ENCODE measurements at regions not wholly inside any gene's neighbourhood (a gene's known extent, or its start where the extent isn't known, plus 50 kb on each side); places are given as distances from the start of the nearest gene placed in this dataset.

DNA sequence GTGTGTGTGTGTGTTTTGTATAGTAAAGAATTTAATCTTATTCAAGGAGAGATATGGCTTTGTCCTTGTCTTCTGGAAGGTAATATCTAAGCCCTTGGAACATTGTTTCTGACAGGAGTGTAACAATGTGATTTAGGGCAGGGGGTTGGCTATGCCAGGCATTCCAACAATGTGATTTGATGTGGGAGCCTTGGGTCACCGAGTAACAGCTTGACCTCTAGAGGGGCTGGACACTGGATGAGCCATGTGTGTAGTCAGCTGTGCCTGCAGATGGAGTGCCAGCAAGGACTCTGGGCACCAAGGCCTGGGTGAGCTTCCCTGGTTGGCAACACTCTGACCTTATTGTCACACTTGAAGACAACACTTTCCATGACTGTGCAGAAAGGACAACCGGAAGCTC, 336.1 kb upstream of the ZP4 start:
- H3K36me3 Mint-ChIP-seq (ENCODE audit: insufficient read depth): no peaks in the 10 kb centered on the region

DNA sequence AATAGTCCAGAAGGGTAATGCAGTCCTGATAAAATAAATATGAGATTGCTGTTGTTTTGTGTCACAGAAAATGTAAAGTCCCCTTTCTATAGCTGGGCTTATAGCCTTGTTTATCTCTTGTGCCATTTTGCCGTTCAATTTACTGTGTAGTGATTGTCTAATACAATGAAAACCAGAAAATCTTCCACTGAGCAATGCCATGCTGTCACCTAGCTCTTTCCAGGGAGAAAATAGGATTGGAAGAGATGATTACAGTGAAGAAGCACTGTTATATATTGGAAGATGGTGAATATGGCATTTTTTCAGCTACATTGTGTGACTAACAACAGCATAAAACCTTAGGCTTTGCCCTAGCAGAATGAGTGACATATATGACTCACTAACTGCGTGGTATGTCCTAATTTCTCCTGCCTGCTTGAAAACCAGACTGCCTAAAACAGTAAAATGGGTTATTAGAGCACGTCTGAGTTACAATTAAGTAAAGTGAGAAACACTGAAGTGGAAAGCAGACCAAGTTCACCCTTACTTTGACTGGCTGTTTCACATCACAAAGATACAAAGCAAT, 332.4 kb upstream of the ZP4 start:
- TF ChIP-seq, protein P1, sequence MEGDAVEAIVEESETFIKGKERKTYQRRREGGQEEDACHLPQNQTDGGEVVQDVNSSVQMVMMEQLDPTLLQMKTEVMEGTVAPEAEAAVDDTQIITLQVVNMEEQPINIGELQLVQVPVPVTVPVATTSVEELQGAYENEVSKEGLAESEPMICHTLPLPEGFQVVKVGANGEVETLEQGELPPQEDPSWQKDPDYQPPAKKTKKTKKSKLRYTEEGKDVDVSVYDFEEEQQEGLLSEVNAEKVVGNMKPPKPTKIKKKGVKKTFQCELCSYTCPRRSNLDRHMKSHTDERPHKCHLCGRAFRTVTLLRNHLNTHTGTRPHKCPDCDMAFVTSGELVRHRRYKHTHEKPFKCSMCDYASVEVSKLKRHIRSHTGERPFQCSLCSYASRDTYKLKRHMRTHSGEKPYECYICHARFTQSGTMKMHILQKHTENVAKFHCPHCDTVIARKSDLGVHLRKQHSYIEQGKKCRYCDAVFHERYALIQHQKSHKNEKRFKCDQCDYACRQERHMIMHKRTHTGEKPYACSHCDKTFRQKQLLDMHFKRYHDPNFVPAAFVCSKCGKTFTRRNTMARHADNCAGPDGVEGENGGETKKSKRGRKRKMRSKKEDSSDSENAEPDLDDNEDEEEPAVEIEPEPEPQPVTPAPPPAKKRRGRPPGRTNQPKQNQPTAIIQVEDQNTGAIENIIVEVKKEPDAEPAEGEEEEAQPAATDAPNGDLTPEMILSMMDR (IDR thresholded peaks at IDR 0.05; ENCODE audit: unreplicated experiment): no peak
- H3K4me1 Mint-ChIP-seq (ENCODE audit: low read depth): no peaks in the 10 kb centered on the region

More for the DNA sequence above, 336.1 kb upstream of the ZP4 start:
- TF ChIP-seq, protein P1 (IDR thresholded peaks at IDR 0.05; ENCODE audit: unreplicated experiment): no peak
- DNase-seq (ENCODE audit: low spot score, unreplicated experiment): no peak
- H3K9me3 Mint-ChIP-seq (ENCODE audit: low read depth): peaks cover 3% of the 10 kb centered on the region
- no peak overlapping the region for H3K27ac Mint-ChIP-seq
- no peaks in the 10 kb centered on the region for H3K27me3 Mint-ChIP-seq
- no peaks in the 10 kb centered on the region for H3K4me1 Mint-ChIP-seq (ENCODE audit: low read depth)
- no peak overlapping the region for H3K4me3 Mint-ChIP-seq (ENCODE audit: low read depth)

DNA sequence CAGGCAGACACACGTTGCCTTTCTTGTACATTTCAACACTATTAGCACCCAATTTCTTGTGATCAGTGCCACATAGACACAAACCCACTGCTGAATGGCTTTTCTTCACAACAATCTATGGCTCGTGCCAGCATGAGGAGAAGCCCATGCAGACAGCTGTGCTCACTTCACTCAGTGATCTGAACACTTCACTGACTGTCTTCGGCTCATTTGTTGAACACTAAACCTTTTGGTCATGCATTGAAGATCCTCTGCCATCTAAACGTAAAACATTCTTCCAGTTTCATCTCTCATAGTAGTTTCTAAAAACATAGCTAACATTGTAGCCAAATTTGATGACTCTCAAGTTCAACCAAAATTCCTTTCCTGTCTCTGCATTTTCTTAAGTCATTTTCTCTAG, 331.0 kb upstream of the ZP4 start:
- TF ChIP-seq, protein P1 (IDR thresholded peaks at IDR 0.05; ENCODE audit: unreplicated experiment): no peak
- H3K4me1 Mint-ChIP-seq (ENCODE audit: low read depth): no peaks in the 10 kb centered on the region
- H3K36me3 Mint-ChIP-seq (ENCODE audit: insufficient read depth): no peaks in the 10 kb centered on the region
- no peak overlapping the region for H3K27ac Mint-ChIP-seq
- no peak for DNase-seq (ENCODE audit: low spot score, unreplicated experiment)
- H3K27me3 Mint-ChIP-seq: no peaks in the 10 kb centered on the region
- H3K9me3 Mint-ChIP-seq (ENCODE audit: low read depth): peaks cover 2% of the 10 kb centered on the region
- H3K4me3 Mint-ChIP-seq (ENCODE audit: low read depth): no peak overlapping the region

More for the DNA sequence above, 332.4 kb upstream of the ZP4 start:
- no peaks in the 10 kb centered on the region for H3K36me3 Mint-ChIP-seq (ENCODE audit: insufficient read depth)
- no peak for DNase-seq (ENCODE audit: low spot score, unreplicated experiment)
- no peak overlapping the region for H3K4me3 Mint-ChIP-seq (ENCODE audit: low read depth)
- H3K27me3 Mint-ChIP-seq: no peaks in the 10 kb centered on the region
- H3K27ac Mint-ChIP-seq: no peak overlapping the region
- peaks cover 3% of the 10 kb centered on the region for H3K9me3 Mint-ChIP-seq (ENCODE audit: low read depth)

DNA sequence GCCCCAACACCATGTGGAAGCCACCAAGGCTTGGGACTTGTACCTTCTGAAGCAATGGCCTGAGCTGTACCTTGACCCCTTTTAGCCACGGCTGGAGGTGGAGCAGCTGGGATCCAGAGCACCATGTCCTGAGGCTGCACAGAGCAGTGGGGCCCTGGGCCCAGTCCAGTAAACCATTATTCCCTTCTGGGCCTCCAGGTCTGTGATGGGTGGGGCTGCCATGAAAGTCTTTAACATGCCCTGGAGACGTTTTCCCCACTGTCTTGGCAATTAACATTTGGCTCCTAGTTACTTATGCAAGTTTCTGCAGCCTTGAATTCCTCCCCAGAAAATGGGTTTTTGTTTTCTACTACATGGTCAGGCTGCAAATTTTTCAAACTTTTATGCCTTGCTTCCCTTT, 323.7 kb upstream of the ZP4 start:
- peaks cover 16% of the 10 kb centered on the region for H3K9me3 Mint-ChIP-seq (ENCODE audit: low read depth)
- H3K4me1 Mint-ChIP-seq (ENCODE audit: low read depth): no peaks in the 10 kb centered on the region
- no peak overlapping the region for H3K4me3 Mint-ChIP-seq (ENCODE audit: low read depth)
- no peaks in the 10 kb centered on the region for H3K36me3 Mint-ChIP-seq (ENCODE audit: insufficient read depth)
- H3K27me3 Mint-ChIP-seq: no peaks in the 10 kb centered on the region
- H3K27ac Mint-ChIP-seq: no peak overlapping the region
- DNase-seq (ENCODE audit: low spot score, unreplicated experiment): no peak
- TF ChIP-seq, protein P1 (IDR thresholded peaks at IDR 0.05; ENCODE audit: unreplicated experiment): no peak

DNA sequence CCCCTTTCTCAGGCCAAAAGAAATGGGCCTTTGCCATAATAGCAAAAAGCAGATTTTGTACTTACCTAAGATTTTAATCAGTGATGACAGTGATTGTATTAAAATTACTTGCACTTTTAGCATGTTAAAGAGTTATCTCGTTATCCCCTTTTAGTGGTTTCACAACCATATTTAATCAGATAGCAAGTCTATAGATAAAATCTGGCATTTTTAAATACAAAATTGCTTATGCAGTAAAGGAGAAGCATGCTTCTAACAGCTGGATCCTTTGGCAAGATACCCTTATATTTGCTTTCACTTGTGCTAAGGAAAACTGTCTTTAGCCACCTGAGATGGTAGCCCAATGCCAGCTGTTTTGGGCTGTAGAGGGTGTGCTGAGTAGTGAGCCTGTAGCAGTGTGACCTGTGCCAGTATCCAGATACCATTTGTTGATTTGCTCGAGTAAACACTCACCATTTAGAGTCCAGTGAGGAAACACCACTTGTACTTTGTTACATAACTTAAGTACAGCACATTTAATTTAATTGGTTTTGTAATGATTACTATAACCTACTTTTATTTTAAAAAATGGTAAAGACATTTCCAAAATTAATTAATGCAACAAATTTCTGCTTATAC, 314.4 kb upstream of the ZP4 start:
- no peaks in the 10 kb centered on the region for H3K27me3 Mint-ChIP-seq
- H3K9me3 Mint-ChIP-seq (ENCODE audit: low read depth): peaks cover 7% of the 10 kb centered on the region
- H3K36me3 Mint-ChIP-seq (ENCODE audit: insufficient read depth): no peaks in the 10 kb centered on the region
- H3K27ac Mint-ChIP-seq: no peak overlapping the region
- no peak for DNase-seq (ENCODE audit: low spot score, unreplicated experiment)
- no peak overlapping the region for H3K4me3 Mint-ChIP-seq (ENCODE audit: low read depth)
- TF ChIP-seq, protein P1 (IDR thresholded peaks at IDR 0.05; ENCODE audit: unreplicated experiment): no peak
- H3K4me1 Mint-ChIP-seq (ENCODE audit: low read depth): no peaks in the 10 kb centered on the region

Data from progenitor cell of endocrine pancreas (in vitro differentiated cells).